ENCODE measurements at regions not wholly inside any gene's neighbourhood (a gene's known extent, or its start where the extent isn't known, plus 50 kb on each side); places are given as distances from the start of the nearest gene placed in this dataset.
"Not testable (repeated sequence)": the region's sequence is repeated elsewhere in the genome, so short reads cannot be mapped to it uniquely, and the experiment has no call there.

- DNase-seq = no peak
These were observed 97.5 kb downstream of the SH3YL1 start for GRCh38 chr2:166381-166780.

GRCh38 chr2:165530-165929, 98.3 kb downstream of the SH3YL1 start:
- no peak for DNase-seq

- no peak for DNase-seq
These were observed 101.1 kb downstream of the SH3YL1 start for GRCh38 chr2:162473-163382.

GRCh38 chr2:161729-162128, 102.1 kb downstream of the SH3YL1 start:
- DNase-seq = no peak

DNA sequence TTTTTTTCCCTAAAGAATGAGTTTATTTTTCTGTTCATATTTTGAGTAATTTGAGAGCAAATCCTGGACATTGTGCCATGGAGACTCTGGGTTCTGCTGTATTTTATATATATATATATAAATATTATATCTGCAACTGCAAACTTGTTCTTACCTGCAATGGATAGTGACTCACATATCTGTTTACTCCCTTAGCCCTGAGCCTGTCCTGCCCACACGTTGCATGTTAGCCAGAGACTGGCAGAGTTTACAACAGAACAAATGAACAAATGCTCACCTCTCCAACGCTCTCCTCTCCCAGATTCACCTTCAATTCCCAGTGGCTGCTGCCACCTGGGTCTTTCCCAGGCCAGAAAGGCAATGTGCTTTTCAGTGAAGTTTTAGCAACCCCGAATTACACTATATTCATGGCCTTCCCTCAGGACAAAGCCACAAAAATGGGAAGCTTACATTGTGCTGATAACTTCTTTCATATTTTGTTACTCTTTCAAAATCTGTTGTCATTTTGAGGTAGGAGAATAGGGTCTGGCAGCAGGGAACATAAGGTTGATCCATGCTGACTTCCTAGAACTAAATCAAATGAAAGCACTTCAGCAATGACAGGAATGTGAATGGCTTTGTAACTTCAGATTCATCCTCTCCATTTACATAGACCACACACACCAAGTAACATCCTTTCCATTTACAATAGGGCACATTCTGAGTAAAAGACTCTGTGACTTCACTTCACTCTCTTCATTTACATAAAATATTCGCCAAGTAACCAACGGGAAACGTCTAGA, 105.4 kb upstream of the FAM110C start:
- DNase-seq = no peak

GRCh38 chr2:145407-145806, 99.1 kb upstream of the FAM110C start:
- DNase-seq = no peak

- no peak for DNase-seq
These were observed 95.3 kb upstream of the FAM110C start for GRCh38 chr2:141611-142010.

GRCh38 chr2:136666-137065, 90.4 kb upstream of the FAM110C start:
- DNase-seq = no peak

DNA sequence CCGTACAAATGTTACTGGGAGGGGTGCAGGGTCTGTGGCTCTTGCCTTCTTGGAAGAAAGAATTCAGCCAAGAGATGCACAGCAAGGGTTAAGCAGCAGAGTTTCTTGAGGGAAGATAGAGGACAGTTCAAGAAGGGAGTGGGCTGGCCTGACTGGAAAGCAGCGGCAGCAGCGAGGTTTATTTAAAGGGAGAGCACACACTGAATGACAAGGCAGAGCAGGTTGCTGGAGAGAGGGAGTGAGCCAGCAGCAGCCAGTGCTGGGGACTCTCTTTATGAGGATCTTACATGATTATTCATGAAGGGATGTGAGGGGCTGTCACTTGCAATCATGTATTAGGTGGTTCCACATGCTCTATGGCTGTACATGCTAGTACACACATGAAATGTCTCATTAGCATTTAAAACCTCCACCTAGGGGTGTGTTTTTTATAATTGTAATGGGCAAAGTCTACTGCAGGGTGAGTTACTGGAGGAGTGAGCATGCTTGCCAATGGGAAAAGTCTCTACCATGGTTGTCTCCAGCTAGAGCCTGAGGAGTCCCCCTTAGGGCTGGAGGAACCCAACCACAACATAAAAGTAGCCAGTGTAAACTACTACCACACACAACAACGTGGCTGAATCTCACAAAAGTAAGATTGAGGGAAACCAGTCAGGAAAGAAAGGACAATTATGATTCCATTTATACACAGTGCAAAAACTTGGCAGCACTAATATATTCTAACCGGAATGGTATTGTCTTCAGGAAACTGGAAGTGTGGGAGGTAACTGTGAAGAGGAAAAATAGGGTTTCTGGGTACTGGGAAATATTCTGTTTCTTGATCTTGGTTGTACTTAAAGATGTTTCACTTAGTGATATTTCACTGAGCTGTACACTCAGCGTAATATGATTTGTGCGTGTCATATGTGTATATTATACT, 87.6 kb upstream of the FAM110C start:
- DNase-seq = no peak

DNA sequence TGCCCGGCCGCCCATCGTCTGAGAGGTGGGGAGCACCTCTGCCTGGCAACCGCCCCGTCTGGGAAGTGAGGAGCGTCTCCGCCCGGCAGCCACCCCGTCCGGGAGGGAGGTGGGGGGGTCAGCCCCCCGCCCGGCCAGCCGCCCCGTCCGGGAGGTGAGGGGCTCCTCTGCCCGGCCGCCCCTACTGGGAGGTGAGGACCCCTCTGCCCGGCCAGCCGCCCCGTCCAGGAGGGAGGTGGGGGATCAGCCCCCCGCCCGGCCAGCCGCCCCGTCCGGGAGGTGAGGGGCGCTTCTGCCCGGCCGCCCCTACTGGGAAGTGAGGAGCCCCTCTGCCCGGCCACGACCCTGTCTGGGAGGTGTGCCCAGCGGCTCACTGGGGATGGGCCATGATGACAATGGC, 80.5 kb upstream of the FAM110C start:
- not testable (repeated sequence) for DNase-seq

DNA sequence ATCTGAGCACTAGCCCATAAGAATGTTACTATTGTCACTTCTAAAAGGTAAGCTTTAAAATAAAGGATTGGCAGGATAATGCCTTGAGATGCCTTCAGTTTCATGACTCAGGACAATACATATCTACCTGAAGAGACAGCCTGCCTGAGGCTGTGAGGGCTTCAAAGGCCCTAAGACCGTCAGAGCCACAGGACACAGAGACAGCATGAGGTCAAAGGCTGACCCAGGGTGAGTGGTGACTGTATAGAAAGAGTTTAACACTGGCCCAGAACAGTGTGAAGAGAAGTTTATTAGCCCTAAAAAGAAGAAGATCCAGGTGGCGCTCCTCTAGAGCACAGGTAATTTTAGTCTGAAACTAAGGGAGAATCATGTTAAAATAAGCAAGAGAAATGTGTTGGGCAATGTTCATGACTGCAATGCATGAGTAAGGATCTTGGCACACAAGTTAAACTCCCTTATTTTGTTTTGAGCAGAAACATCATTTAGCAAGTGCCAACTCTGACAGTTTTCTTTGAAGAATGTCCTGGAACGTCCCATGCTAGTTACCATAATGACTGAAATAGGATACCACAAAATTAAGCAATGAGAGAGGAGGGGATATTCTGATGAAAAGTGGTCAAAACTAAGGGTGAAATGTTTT, 78.1 kb upstream of the FAM110C start:
- no peak for DNase-seq

DNA sequence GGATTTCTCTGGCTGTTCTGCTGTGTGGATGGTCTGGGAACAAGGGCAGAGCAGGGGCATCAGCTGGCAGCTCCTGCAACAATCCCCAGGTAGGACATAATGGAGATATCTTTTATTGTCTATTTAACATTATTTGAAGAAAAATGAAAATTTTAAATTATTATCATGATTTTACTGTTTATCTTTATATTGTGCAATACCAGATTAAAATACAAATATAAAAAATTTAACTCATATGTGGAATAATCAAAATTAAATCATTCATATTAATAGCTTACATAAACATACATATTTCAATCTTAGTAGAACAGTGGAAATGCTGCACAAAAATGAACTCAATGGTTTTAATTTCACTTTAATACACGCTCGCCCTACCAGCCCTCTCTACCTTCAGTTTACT, 70.6 kb upstream of the FAM110C start:
- no peak for DNase-seq

- DNase-seq = peak; percentile 35
These were observed 69.0 kb upstream of the FAM110C start for GRCh38 chr2:115303-115702.

DNA sequence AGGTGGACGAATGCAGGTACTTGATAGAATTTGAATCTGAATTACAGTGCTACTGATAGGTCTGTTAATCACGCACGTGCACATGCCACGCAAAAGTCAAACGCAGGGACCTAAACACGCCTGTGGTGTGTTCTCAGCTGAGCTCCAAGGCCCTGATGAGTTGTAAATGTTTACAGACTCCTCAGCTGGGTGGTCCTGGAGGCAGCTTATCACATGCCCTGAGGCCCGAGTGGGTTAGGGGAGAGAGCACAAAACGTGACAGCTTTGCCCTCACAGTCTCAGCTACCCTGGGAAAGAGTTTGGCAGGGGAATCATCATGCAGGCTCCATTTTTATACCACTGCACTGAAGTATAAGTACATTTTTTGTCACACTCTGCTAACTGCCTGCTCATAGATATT, 68.3 kb upstream of the FAM110C start:
- no peak for DNase-seq

GRCh38 chr2:109998-110397, 63.7 kb upstream of the FAM110C start:
- no peak for DNase-seq

GRCh38 chr2:108920-109809, 62.9 kb upstream of the FAM110C start:
- no peak for DNase-seq

- DNase-seq = no peak
These were observed 54.7 kb upstream of the FAM110C start for GRCh38 chr2:101016-101415.

Data from DMS53 (cell line).